HFFc6 (cell line): ENCODE measurements at regions not wholly inside any gene's neighbourhood (a gene's known extent, or its start where the extent isn't known, plus 50 kb on each side); places are given as distances from the start of the nearest gene placed in this dataset.

Experiments used
- DNase-seq: peaks from one replicate; pipeline ENCODE4 v3.0.0-alpha.2; 2018
- H3K27ac Mint-ChIP-seq: 2 replicates; pipeline ENCODE4 v1.8.0; 2020; ENCODE audit warnings: mild to moderate bottlenecking, mixed read lengths
- H3K27me3 Mint-ChIP-seq: 2 replicates; pipeline ENCODE4 v1.8.0; 2021; ENCODE audit warnings: mild to moderate bottlenecking, moderate library complexity, mixed read lengths; ENCODE audit not compliant: insufficient read depth
- H3K36me3 Mint-ChIP-seq: 2 replicates; pipeline ENCODE4 v1.8.0; 2021; ENCODE audit warnings: low read depth, mixed read lengths
- H3K4me1 Mint-ChIP-seq: 2 replicates; pipeline ENCODE4 v1.8.0; 2020; ENCODE audit warnings: low read depth, mixed read lengths
- H3K4me3 Mint-ChIP-seq: 2 replicates; pipeline ENCODE4 v1.8.0; 2020; ENCODE audit warnings: mild to moderate bottlenecking, moderate library complexity, mixed read lengths
- H3K9me3 Mint-ChIP-seq: 2 replicates; pipeline ENCODE4 v1.8.0; 2020; ENCODE audit warnings: mild to moderate bottlenecking, mixed read lengths
- CTCF ChIP-seq: fragments of 200-600 bp; sonication (generic); IDR thresholded peaks from 2 replicates; pipeline ENCODE4 v1.5.0; 2021; ENCODE audit warnings: antibody characterized with exemption, mild to moderate bottlenecking

DNA sequence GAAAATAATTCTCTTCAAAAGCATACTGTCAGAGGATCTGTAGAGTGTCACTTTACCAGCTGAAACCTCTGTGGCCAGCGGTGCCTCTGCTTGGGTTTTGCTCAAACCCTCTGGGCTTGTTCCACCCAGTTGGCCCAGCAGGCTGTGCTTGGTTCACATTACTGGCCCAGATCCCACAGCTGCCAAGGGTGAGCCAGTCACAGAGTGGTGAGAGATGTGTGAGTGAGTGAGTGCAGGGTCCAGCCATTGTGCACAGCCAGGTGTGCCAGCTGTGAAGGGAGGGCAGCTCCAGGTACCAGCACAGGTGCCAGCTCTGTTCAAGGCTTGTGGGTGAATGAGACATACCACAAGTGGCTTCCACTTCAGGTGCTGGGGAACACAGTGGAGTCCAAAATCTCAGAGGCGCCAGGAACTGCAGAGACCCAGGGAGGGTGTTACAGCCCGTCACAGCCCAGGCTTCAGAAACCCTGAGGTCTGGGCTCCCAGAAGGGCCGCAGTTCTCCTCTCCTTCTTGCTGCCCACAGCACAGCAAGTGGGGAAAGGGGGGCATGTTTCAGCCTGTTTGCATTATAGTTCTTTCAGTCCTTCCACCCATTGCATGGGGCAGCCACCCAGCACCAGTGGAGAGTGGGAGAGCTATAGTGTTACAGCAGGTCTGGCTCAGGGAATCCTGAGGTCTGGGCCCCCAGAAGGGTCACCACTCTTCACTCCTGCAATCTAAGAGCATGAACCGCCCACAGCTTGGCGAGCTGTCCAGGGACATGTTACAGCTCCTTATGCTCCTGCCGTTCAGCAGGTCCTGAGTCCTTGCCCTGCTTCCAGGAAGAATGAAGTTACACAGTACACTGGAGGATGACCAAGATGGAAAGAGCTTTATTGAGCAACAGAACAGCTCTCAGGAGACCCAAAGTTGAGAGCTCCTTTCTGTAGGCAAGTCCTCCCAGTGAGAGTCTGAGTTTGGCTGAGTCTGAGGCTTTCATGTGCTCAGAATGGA is 931.7 kb upstream of the SORCS1 start:
- Mint-ChIP-seq H3K36me3 (no peaks in the 10 kb centered on the region), H3K27ac (no peak overlapping the region), H3K9me3 (peaks cover 31% of the 10 kb centered on the region), H3K4me1 (no peaks in the 10 kb centered on the region), H3K27me3 (no peaks in the 10 kb centered on the region; the same call in 1 of the 2 replicates), H3K4me3 (no peak overlapping the region)
- DNase-seq, result no peak
- no peak for TF ChIP-seq CTCF

- DNase-seq, result no peak
- Mint-ChIP-seq H3K9me3 (peaks cover 18% of the 10 kb centered on the region), H3K27me3 (no peaks in the 10 kb centered on the region; the same call in 1 of the 2 replicates), H3K4me3 (no peak overlapping the region), H3K36me3 (no peaks in the 10 kb centered on the region), H3K27ac (no peak overlapping the region), H3K4me1 (no peaks in the 10 kb centered on the region)
- no peak for TF ChIP-seq CTCF
Observed at GRCh38 chr10:108090476-108091215, 926.1 kb upstream of the SORCS1 start.

- DNase-seq, result no peak
- Mint-ChIP-seq H3K4me3 (no peak overlapping the region), H3K27me3 (no peaks in the 10 kb centered on the region), H3K9me3 (peaks cover 17% of the 10 kb centered on the region), H3K36me3 (no peaks in the 10 kb centered on the region), H3K27ac (no peak overlapping the region), H3K4me1 (no peaks in the 10 kb centered on the region)
- no peak for TF ChIP-seq CTCF
Observed at GRCh38 chr10:108086502-108086901, 922.0 kb upstream of the SORCS1 start.

GRCh38 chr10:108082596-108082995 is 918.1 kb upstream of the SORCS1 start:
- no peak for DNase-seq
- Mint-ChIP-seq H3K9me3 (peaks cover 19% of the 10 kb centered on the region), H3K4me3 (no peak overlapping the region), H3K27ac (no peak overlapping the region), H3K27me3 (no peaks in the 10 kb centered on the region), H3K36me3 (no peaks in the 10 kb centered on the region), H3K4me1 (no peaks in the 10 kb centered on the region)
- TF ChIP-seq CTCF, result no peak

- H3K4me1 Mint-ChIP-seq, result no peaks in the 10 kb centered on the region
- no peaks in the 10 kb centered on the region for H3K27me3 Mint-ChIP-seq
- H3K36me3 Mint-ChIP-seq, result no peaks in the 10 kb centered on the region
- no peak for DNase-seq
- H3K27ac Mint-ChIP-seq, result no peak overlapping the region
- TF ChIP-seq CTCF, result no peak
- no peak overlapping the region for H3K4me3 Mint-ChIP-seq
- H3K9me3 Mint-ChIP-seq, result peaks cover 24% of the 10 kb centered on the region
Observed at GRCh38 chr10:108078263-108078662, 913.8 kb upstream of the SORCS1 start.
